Tongue (tissue), 1 donor: ENCODE measurements at regions not wholly inside any gene's neighbourhood (a gene's known extent, or its start where the extent isn't known, plus 50 kb on each side); places are given as distances from the start of the nearest gene placed in this dataset.
"Not testable (repeated sequence)": the region's sequence is repeated elsewhere in the genome, so short reads cannot be mapped to it uniquely, and the experiment has no call there.

Experiments used
- DNase-seq: peaks from one replicate; pipeline ENCODE4 v3.0.0-alpha.2; 2015

GRCh38 chr16:87115646-87116045 is 201.5 kb downstream of the C16orf95 start:
- no peak for DNase-seq

GRCh38 chr16:87117936-87118335 is 199.3 kb downstream of the C16orf95 start:
- DNase-seq: no peak

DNA sequence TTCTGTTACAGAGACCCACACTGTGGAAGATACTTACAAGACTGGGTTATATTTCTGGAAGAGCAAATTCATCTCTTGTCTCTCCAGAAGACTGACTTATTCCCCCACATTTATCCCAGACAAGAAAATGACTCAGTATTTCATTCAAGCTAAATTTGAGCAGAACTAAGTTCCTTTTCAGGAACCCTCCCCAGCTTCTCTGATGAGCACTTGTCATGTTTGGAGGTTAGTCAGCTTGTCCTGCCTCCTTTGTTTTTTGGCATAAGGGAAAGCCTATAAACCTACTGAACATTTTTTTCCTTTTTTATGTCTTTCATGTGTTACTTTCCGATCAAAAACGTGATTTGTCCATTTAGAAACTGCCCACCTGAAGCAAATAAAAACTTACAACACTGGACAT is 198.0 kb downstream of the C16orf95 start:
- DNase-seq: no peak

DNA sequence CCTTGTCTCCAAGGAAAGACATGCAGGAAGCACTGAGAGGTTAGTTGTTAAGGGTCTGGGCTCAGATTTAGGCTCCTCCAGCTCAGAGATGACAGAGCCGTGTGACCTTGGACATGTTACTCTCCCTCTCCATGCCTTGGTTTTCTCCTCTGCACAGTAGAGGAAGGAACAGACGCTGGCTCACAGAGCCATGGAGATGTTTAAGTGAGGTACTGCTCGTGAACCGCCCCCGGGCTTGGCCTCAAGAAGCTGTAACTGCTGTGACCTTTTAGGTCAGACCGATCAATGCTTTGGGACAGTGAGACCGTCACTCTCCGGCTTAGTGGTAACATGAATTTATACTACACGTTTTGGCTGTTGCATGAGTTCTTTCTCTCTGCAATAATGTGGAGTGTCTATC is 197.4 kb downstream of the C16orf95 start:
- no peak for DNase-seq

DNA sequence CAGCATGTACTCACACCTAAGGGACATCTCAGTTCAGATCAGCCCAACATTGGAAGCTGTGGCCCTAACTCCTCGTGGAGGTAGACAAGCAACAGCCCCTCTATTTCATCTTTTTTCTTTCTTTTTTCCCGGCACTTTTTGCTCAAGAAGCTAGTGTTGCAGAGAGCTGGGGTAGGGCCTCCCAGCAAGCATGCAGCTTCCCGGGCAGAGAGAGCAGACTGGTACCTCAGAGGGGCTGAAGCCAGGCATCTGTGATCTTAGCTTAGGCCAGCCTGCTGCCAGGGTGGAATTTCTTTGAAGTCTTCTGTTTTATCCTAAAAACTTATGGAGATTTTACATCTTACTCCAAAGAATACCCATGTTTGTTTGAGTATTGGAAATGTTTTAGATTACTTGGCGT is 195.4 kb downstream of the C16orf95 start:
- DNase-seq: no peak

DNA sequence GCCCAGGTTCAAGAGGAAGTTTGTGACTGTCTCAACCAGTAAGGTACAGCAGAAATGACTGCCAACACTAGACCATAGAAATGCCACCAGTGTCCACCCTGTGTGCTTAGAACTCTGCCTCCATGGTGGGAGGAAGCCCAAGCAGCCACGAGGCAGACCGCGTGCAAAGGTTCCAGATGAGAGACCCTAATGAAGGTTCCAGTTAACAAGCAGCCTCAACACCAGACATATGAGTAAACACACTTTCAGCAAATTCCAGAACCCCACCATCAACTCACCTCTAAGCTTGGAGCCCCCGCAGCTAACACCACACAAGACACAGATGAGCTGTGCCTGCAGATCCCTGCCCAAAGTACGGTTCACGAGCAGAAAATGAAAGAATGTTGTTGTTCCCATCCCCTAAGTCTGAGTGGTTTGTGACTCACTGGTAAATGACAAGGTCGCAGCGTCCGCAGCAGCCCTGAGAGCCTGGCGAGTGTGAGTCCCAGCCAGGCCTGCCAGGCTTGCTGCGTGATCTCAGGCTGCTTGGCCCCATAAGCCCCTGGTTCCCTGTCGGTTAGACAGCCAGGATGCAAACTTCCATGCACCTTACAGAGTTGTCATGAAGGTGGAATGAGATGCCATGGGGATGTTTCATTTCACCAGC is 193.7 kb downstream of the C16orf95 start:
- DNase-seq: no peak

DNA sequence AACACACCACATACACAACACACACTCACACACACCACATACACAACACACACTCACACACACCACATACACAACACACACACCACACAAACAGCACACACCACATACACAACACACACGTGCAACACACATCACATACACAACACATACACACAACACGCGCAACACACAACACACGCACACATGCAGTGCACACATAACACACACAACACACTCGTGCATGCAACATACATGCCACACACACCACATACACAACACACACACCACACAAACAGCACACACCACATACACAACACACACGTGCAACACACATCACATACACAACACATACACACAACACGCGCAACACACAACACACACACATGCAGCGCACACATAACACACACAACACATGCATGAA is 192.8 kb downstream of the C16orf95 start:
- DNase-seq: not testable (repeated sequence)

DNA sequence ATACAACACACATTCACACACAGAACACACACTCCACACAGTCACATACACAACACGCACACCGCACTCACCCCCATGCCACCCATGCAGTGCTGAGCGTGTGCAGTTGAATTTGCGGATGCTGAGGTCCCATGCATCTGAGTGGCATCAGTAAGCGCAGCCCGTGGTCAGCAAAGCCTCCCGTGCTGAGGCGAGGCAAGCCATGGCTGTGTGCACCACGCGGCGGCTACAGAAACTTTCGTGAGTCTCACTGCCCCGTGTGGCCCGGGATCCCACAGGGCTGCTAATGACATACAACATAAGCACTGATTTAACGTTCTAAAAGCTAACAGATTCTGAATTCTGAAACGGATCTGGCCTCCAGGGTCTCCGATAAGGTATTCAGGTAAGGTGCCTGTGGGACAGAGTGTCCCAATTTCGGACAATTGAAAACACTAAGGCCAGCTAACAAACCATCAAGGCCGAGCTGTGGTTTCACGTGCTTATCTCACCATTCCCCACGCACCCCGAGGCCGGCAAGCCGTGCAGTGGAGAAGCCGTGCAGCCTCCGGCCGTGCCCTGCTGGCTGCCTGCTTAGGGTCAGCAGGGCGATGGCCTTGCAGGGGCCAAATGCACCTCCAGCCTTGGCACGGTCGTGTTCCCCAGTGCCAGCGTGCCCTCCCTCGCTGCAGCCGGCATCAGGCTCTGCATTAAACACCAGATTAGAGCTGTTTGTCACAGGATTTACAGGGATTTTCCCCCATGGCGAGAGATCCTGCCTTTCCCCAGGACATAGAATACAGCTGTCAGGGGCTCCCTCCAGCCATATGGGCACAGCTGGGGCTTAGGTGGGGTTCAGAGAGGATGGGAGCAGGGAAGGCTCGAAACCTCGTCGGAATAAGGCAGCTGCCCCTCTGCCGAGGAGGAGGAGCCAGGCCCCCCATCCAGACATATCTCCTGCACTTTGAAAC is 191.7 kb downstream of the C16orf95 start:
- peak; percentile 86 for DNase-seq

- no peak for DNase-seq
These were observed 190.7 kb downstream of the C16orf95 start for GRCh38 chr16:87126403-87127025.

DNA sequence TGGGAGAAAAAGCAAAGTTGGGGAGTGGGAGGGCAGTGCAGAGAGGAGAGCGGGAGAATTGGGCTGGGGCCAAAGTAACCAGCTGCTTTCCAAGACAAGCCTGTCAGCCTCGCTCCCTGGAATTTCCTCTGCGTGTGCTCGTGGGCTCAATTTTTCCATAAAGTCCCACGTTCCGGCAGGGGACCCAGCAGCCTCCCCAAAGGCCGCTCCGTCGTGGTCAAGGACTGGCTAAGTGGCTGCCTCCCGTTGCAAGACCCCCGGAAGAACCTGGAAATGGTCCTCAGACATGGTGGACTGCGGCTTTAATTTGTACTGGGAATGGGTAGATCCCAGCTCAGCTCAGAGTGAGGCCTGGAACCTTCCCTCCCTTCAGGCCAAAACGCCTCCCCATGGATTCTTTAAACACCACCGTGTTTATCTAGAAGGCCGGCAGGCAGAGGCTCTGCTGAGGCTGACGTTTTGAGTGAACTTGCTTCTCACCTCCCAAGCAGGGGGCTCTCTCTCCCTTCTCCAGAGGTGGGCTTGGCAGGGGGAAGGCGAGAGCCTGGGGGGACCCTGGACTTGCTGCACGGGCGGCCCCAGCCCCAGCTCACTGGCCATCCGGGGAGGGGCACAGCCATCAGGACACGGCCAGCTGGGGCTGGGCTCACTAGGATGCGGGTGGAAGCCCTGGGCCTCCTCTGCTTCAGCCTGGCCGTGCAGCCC is 190.0 kb downstream of the C16orf95 start:
- peak; percentile 82 for DNase-seq

GRCh38 chr16:87127766-87128147 is 189.4 kb downstream of the C16orf95 start:
- no peak for DNase-seq

- peak; percentile 60 for DNase-seq
These were observed 187.4 kb downstream of the C16orf95 start for GRCh38 chr16:87129771-87130170.

GRCh38 chr16:87131061-87131995 is 185.9 kb downstream of the C16orf95 start:
- no peak for DNase-seq

DNA sequence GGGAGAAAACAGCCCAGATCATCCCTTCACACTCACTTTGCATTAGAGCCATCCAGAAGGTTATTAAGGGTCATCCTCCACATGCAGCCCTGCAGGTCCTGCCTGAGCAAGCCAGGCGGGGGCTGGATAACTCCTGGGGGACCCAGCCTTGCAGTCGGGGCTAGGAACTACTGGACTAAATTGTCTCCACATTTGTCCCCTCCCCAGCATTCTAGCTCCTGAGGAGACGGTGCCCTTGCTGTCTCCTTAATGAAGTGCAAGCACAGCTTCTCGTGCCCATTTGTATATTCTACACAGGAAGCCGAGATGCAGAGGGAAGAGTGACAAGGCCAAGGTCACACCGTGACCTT is 185.2 kb downstream of the C16orf95 start:
- DNase-seq: no peak

GRCh38 chr16:87132361-87133014 is 184.7 kb downstream of the C16orf95 start:
- DNase-seq: peak; percentile 81

GRCh38 chr16:87133112-87133850 is 183.9 kb downstream of the C16orf95 start:
- no peak for DNase-seq

GRCh38 chr16:87133966-87134627 is 183.1 kb downstream of the C16orf95 start:
- DNase-seq: peak; percentile 35

GRCh38 chr16:87134628-87134995 is 182.6 kb downstream of the C16orf95 start:
- no peak for DNase-seq

DNA sequence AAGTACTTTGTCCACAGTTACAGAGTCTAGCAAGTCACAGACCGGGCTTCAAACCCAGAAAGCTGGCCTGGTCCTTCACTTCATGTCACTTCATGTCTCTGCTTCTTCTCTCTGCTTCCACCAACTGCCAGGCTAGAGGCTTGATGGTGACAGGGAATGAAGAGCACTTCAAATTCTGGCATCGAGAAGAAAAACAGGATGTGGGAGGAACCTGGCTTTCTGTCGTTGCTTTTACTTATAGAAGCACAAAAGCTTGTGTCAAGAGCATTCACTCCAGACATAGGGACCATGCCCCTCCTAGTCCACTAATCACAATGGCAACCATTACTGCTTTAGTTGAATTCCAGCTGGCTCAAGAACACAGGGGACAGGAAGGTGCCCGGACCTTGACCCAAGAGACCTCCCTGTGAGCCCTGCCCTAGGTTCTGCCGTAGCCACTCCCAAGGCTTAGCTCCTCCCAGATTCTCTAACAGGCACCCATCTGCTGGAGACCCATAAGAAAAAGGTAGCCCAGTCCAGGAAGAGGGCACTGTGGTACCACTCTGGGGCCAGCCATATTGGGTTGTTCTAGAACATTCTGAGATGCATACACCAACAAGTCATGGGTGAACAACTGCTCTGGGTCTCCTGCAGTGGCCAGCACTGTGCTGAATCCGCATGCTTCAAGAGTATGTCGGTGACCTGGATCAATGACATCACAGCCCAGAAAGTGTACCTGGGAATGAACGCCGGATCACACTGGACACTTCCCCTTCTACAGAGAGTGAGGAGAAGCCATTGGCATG is 181.8 kb downstream of the C16orf95 start:
- DNase-seq: peak; percentile 38
